Transverse colon (tissue), 4 donors: ENCODE measurements at regions not wholly inside any gene's neighbourhood (a gene's known extent, or its start where the extent isn't known, plus 50 kb on each side); places are given as distances from the start of the nearest gene placed in this dataset.

Source experiments
- DNase-seq: peaks from one replicate; pipeline ENCODE4 v3.0.0-alpha.2; 2019
- H3K27ac ChIP-seq, 4 donors: fragments of 200-600 bp; sonication (generic); 2 replicates each; pipeline ENCODE4 v1.5.1; 2016 to 2018; ENCODE audit warnings: inconsistent platforms in 4 of 4
- H3K27me3 ChIP-seq: fragments of 200-600 bp; sonication (generic); 2 replicates; pipeline ENCODE4 v1.5.1; 2017; ENCODE audit warnings: inconsistent platforms
- H3K36me3 ChIP-seq, 4 donors: fragments of 200-600 bp; sonication (generic); 2 replicates each; pipeline ENCODE4 v1.5.1; 2017 to 2019; ENCODE audit warnings: inconsistent platforms in 4 of 4
- H3K4me1 ChIP-seq, 4 donors: fragments of 200-600 bp; sonication (generic); 2 replicates each; pipeline ENCODE4 v1.5.1; 2017 to 2020; ENCODE audit warnings: inconsistent platforms in 4 of 4
- H3K4me3 ChIP-seq, 4 donors: fragments of 200-600 bp; sonication (generic); 1 replicate in 1 of 4; 2 replicates in 3 of 4; pipeline versions ENCODE4 v1.5.1 to v1.6.1; 2017 to 2019; ENCODE audit warnings: inconsistent platforms in 4 of 4
- H3K9me3 ChIP-seq, 2 donors: fragments of 200-600 bp; sonication (generic); 2 replicates each; pipeline ENCODE4 v1.5.1; 2017 to 2019; ENCODE audit warnings: inconsistent platforms in 2 of 2
- CTCF ChIP-seq, 5 experiments: fragments of 200-600 bp in 3 of 5; fragments of 450-650 bp in 2 of 5; sonication (generic) in 3 of 5; IDR thresholded peaks; 1 replicate in 2 of 5; 2 replicates in 3 of 5; pipeline ENCODE4 v1.5.1; 2016 to 2017; ENCODE audit warnings: antibody characterized with exemption in 5 of 5, inconsistent platforms in 3 of 5, mild to moderate bottlenecking in 2 of 5, moderate library complexity in 1 of 5
- EP300 ChIP-seq: sonication (generic); formaldehyde crosslinking; IDR thresholded peaks from one replicate; pipeline ENCODE4 v1.6.1; 2017; ENCODE audit warnings: antibody characterized with exemption, low read depth
- POLR2A ChIP-seq: fragments of 450-650 bp; IDR thresholded peaks from one replicate; pipeline ENCODE4 v1.6.1; 2016; ENCODE audit warnings: antibody characterized with exemption, mild to moderate bottlenecking, moderate library complexity
- POLR2AphosphoS5 ChIP-seq, 3 donors: sonication (generic); formaldehyde crosslinking; IDR thresholded peaks; one replicate each; pipeline ENCODE4 v1.6.1; 2016; ENCODE audit warnings: antibody characterized with exemption in 3 of 3
- WGBS, 2 donors: methylation state at CpG; one replicate each; pipeline ENCODE4 v1.1.5; 2018; ENCODE audit warnings: low coverage in 1 of 2; 5-methylcytosine and 5-hydroxymethylcytosine counted together
- in situ Hi-C, 4 donors: fragments of 200-750 bp; cut with MboI; loops; one replicate each; pipeline versions ENCODE4 v1.15.0 to v1.15.1; 2017; ENCODE audit warnings: low sequenced_read_pairs in 3 of 4, low pct_ligation_motif_present in 1 of 4, low pct_unique_long_range_greater_than_20kb in 1 of 4
- intact Hi-C: fragments of 100-400 bp; cut with DNase I; formaldehyde crosslinking; loops from one replicate; pipeline ENCODE4 v1.15.1; 2023; ENCODE audit warnings: low total_unique reads

DNA sequence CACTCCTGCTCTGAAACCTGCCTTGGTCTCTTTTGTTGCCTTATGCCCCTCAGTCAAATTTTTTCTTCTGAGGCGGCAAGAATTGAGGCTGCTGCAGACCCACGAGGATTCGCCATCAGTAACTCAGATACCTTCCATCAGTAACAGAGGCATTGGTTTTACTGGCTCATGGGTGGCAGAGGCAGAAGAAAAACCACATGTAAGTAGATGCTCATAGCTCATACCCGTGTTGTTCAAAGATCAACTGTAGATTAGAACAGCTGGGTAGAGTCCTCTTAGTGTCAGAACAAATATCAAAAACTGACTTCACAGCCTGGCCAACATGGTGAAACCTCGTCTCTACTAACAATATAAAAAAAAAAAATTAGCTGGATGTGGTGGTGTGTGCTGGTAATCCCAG is 598.0 kb upstream of the SOX11 start:
- Histone ChIP-seq H3K27me3 (no peaks in the 10 kb centered on the region), H3K9me3 (peaks cover 0 to 5% of the 10 kb centered on the region in 2 donors), H3K4me3 (no peak overlapping the region), H3K4me1 (no peaks in the 10 kb centered on the region), H3K36me3 (no peaks in the 10 kb centered on the region), H3K27ac (no peak overlapping the region)
- TF ChIP-seq POLR2AphosphoS5 (IDR thresholded peaks at IDR 0.05) (no peak), CTCF (IDR thresholded peaks at IDR 0.05) (no peak), POLR2A (no peak), EP300 (no peak)
- 76 to 77% methylated on average over 3 to 5 of the region's 5 CpGs for WGBS, 2 donors
- DNase-seq = no peak
- in situ Hi-C loops (no loop called here), intact Hi-C loops (no loop called here)

GRCh38 chr2:5098286-5098685 is 593.9 kb upstream of the SOX11 start:
- Histone ChIP-seq H3K27me3 (no peaks in the 10 kb centered on the region), H3K36me3 (no peaks in the 10 kb centered on the region), H3K4me3 (no peak overlapping the region), H3K9me3 (peaks cover 0 to 16% of the 10 kb centered on the region in 2 donors), H3K27ac (no peak overlapping the region), H3K4me1 (no peaks in the 10 kb centered on the region)
- no peak for TF ChIP-seq EP300
- TF ChIP-seq CTCF (IDR thresholded peaks at IDR 0.05) = no peak
- TF ChIP-seq POLR2A = no peak
- no peak for TF ChIP-seq POLR2AphosphoS5 (IDR thresholded peaks at IDR 0.05)
- DNase-seq = no peak
- WGBS, 2 donors = 76 to 83% methylated on average over 1 of the region's 1 CpG
- in situ Hi-C loops = no loop called here
- intact Hi-C loops = no loop called here

DNA sequence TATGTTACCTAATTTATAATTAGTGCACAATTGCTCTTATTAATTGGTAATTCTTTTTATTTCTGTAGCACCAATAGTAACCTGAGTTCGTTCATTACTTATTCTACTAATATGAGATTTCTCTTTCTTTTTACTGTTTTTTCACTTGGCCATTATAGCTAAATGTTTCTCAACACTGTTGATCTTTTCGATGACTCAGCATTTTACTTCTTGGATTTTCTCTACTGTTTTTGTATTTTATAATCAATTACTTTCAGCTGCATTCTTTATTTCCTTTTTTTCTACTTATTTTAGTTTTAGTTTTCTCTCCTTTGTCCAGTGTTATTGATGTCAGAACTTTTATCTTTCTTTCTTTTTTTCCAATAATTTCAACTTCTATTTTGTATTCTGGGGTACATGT is 589.4 kb upstream of the SOX11 start:
- Histone ChIP-seq H3K4me3 (no peak overlapping the region), H3K36me3 (no peaks in the 10 kb centered on the region), H3K4me1 (no peaks in the 10 kb centered on the region), H3K27ac (no peak overlapping the region), H3K9me3 (peaks cover 5 to 12% of the 10 kb centered on the region in 2 donors), H3K27me3 (no peaks in the 10 kb centered on the region)
- no peak for TF ChIP-seq CTCF (IDR thresholded peaks at IDR 0.05)
- WGBS, 2 donors = 61 to 100% methylated on average over 1 to 2 of the region's 2 CpGs
- intact Hi-C loops (no loop called here), in situ Hi-C loops (no loop called here)
- no peak for DNase-seq

DNA sequence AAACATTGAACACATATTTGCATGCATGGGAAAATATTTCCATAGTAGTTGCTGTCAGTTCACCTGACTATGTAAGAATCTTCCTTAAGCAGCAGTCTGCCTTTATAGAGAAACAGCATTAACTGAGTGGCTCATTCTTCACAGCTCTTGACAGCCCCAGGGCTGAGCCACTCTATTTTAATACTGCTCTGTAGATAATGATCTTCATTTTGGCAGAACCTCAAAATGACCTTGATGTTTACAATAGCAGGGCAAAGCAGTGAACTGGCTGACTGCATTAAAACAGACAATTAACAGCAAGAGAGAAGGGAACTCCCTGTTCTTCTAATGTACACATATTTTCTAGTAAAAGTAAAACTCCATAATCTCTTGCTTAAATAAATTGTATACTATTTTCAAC is 580.6 kb upstream of the SOX11 start:
- TF ChIP-seq EP300 (no peak), CTCF (IDR thresholded peaks at IDR 0.05) (no peak), POLR2AphosphoS5 (IDR thresholded peaks at IDR 0.05) (peak in 1 of 3 donors; percentile 17), POLR2A (no peak)
- in situ Hi-C loops = no loop called here
- Histone ChIP-seq H3K27me3 (no peaks in the 10 kb centered on the region), H3K4me3 (no peak overlapping the region), H3K27ac (no peak overlapping the region), H3K36me3 (no peaks in the 10 kb centered on the region), H3K9me3 (peaks cover 18 to 33% of the 10 kb centered on the region in 2 donors), H3K4me1 (no peaks in the 10 kb centered on the region)
- no peak for DNase-seq
- intact Hi-C loops = no loop called here
